Caco-2 (cell line): ENCODE measurements at regions not wholly inside any gene's neighbourhood (a gene's known extent, or its start where the extent isn't known, plus 50 kb on each side); places are given as distances from the start of the nearest gene placed in this dataset.
"Not testable (repeated sequence)": the region's sequence is repeated elsewhere in the genome, so short reads cannot be mapped to it uniquely, and the experiment has no call there.

Source experiments
- BruUV-seq: library from RNA; stranded (reverse); fragments of 400-500 nt; replicated peaks from 2 replicates; lab custom pipeline; 2021; lab: Mats Ljungman, UMichigan
- CTCF ChIA-PET: fragments of 300-600 bp; sonication (Branson Sonifier 250); formaldehyde crosslinking; loops from one replicate; lab custom pipeline; 2022; ENCODE audit warnings: antibody characterized with exemption; lab: Charles Lee
- POLR2A ChIA-PET: fragments of 300-600 bp; sonication (Branson Sonifier 250); formaldehyde crosslinking; loops from one replicate; lab custom pipeline; 2022; ENCODE audit warnings: antibody characterized with exemption; lab: Charles Lee
- DNase-seq, 2 experiments: peaks; one replicate each; pipeline versions ENCODE4 v3.0.0 to v3.0.0-alpha.2; 2020 to 2022
- H3K27me3 ChIP-seq: replicated peaks from 2 replicates; pipeline ENCODE4 v1.6.0; 2011; ENCODE audit warnings: low read length; ENCODE audit not compliant: control insufficient read depth, insufficient read depth
- H3K36me3 ChIP-seq: 2 replicates; pipeline ENCODE4 v1.5.1; 2011; ENCODE audit warnings: low read length; ENCODE audit not compliant: control insufficient read depth, insufficient read depth
- H3K4me1 ChIP-seq: fragments of 250-450 bp; sonication (Bioruptor Pico); 2 replicates; pipeline ENCODE4 v1.5.1; 2020; ENCODE audit warnings: mild to moderate bottlenecking
- H3K4me3 ChIP-seq: 2 replicates; pipeline ENCODE4 v1.5.1; 2011; ENCODE audit warnings: low read depth, mild to moderate bottlenecking, control low read depth, low read length
- H3K9me3 ChIP-seq: fragments of 250-450 bp; sonication (Bioruptor Pico); 2 replicates; pipeline ENCODE4 v1.5.1; 2020; ENCODE audit warnings: mild to moderate bottlenecking, moderate library complexity
- H3K27ac Mint-ChIP-seq: one replicate; pipeline ENCODE4 v1.8.0; 2022; ENCODE audit warnings: mixed read lengths; ENCODE audit not compliant: unreplicated experiment
- H3K27me3 Mint-ChIP-seq: one replicate; pipeline ENCODE4 v1.8.0; 2022; ENCODE audit warnings: mixed read lengths; ENCODE audit not compliant: insufficient read depth, unreplicated experiment
- H3K36me3 Mint-ChIP-seq: one replicate; pipeline ENCODE4 v1.8.0; 2022; ENCODE audit warnings: mild to moderate bottlenecking, mixed read lengths; ENCODE audit not compliant: insufficient read depth, unreplicated experiment
- H3K4me1 Mint-ChIP-seq: one replicate; pipeline ENCODE4 v1.8.0; 2022; ENCODE audit warnings: low read depth, mixed read lengths; ENCODE audit not compliant: unreplicated experiment
- H3K4me3 Mint-ChIP-seq: one replicate; pipeline ENCODE4 v1.8.0; 2022; ENCODE audit warnings: mild to moderate bottlenecking, moderate library complexity, mixed read lengths; ENCODE audit not compliant: unreplicated experiment
- H3K9me3 Mint-ChIP-seq: one replicate; pipeline ENCODE4 v1.8.0; 2022; ENCODE audit warnings: mixed read lengths; ENCODE audit not compliant: unreplicated experiment
- CTCF ChIP-seq, 2 experiments: fragments of 200-600 bp in 1 of 2; IDR thresholded peaks; 1 replicate in 1 of 2; 2 replicates in 1 of 2; pipeline versions ENCODE4 v1.5.1 to v1.8.0; 2011 to 2022; ENCODE audit warnings: antibody characterized with exemption in 1 of 2, control low read depth in 1 of 2, inconsistent platforms in 1 of 2, low read depth in 1 of 2, low read length in 1 of 2, mild to moderate bottlenecking in 1 of 2, moderate library complexity in 1 of 2; ENCODE audit not compliant: insufficient read depth in 1 of 2, severe bottlenecking in 1 of 2, unreplicated experiment in 1 of 2
- intact Hi-C: fragments of 100-400 bp; cut with micrococcal nuclease; formaldehyde crosslinking; loops from one replicate; pipeline ENCODE4 v1.10.0; 2022; ENCODE audit not compliant: unreplicated experiment

GRCh38 chr1:234851450-234852438 lies 241.8 kb upstream of the IRF2BP2 start:
- Histone ChIP-seq H3K4me3 (no peak overlapping the region), H3K36me3 (no peaks in the 10 kb centered on the region), H3K27me3 (no peaks in the 10 kb centered on the region), H3K4me1 (peaks cover 21% of the 10 kb centered on the region), H3K9me3 (no peaks in the 10 kb centered on the region)
- ChIA-PET CTCF (no interaction called here), POLR2A (interaction anchor here (1.1 kb wide), 1 partner anchor 209 kb away, joined by 15 read pairs; no protein-coding TSS in a partner anchor)
- DNase-seq = peak in 1 of 2 experiments; percentile 64
- no peaks in the 10 kb centered on the region for H3K9me3 Mint-ChIP-seq
- H3K4me1 Mint-ChIP-seq = peaks cover 13% of the 10 kb centered on the region
- BruUV-seq = no TSS peak
- no peak overlapping the region for H3K27ac Mint-ChIP-seq
- no peak overlapping the region for H3K4me3 Mint-ChIP-seq
- TF ChIP-seq CTCF (IDR thresholded peaks at IDR 0.05; ENCODE audit: insufficient read depth in 1 of 2, low read depth in 1 of 2, low read length in 1 of 2, severe bottlenecking in 1 of 2, unreplicated experiment in 1 of 2) = no peak
- no peaks in the 10 kb centered on the region for H3K36me3 Mint-ChIP-seq
- no peaks in the 10 kb centered on the region for H3K27me3 Mint-ChIP-seq
- intact Hi-C loops = no loop called here

- POLR2A ChIA-PET = no interaction called here
- Histone ChIP-seq H3K4me3 (no peak overlapping the region), H3K4me1 (peaks cover 21% of the 10 kb centered on the region), H3K27me3 (no peaks in the 10 kb centered on the region), H3K36me3 (no peaks in the 10 kb centered on the region), H3K9me3 (no peaks in the 10 kb centered on the region)
- intact Hi-C loops = no loop called here
- peaks cover 11% of the 10 kb centered on the region for H3K9me3 Mint-ChIP-seq
- no peak overlapping the region for H3K4me3 Mint-ChIP-seq
- H3K4me1 Mint-ChIP-seq = peaks cover 13% of the 10 kb centered on the region
- no peak overlapping the region for H3K27ac Mint-ChIP-seq
- TF ChIP-seq CTCF (IDR thresholded peaks at IDR 0.05; ENCODE audit: insufficient read depth in 1 of 2, low read depth in 1 of 2, low read length in 1 of 2, severe bottlenecking in 1 of 2, unreplicated experiment in 1 of 2) = no peak
- BruUV-seq = no TSS peak
- CTCF ChIA-PET = no interaction called here
- no peaks in the 10 kb centered on the region for H3K36me3 Mint-ChIP-seq
- H3K27me3 Mint-ChIP-seq = no peaks in the 10 kb centered on the region
- no peak for DNase-seq
Measured at GRCh38 chr1:234849832-234850231, 239.9 kb upstream of the IRF2BP2 start.

- no TSS peak for BruUV-seq
- POLR2A ChIA-PET = no interaction called here
Measured at GRCh38 chr1:234848972-234849649, 239.1 kb upstream of the IRF2BP2 start.

GRCh38 chr1:234846813-234847212 lies 236.8 kb upstream of the IRF2BP2 start:
- BruUV-seq, H3K27me3 ChIP-seq, H3K4me1 ChIP-seq, H3K27me3 Mint-ChIP-seq, H3K36me3 Mint-ChIP-seq, H3K4me1 Mint-ChIP-seq, H3K4me3 Mint-ChIP-seq, CTCF ChIA-PET, intact Hi-C loops, DNase-seq, H3K9me3 ChIP-seq, H3K27ac Mint-ChIP-seq, H3K4me3 ChIP-seq, POLR2A ChIA-PET, H3K36me3 ChIP-seq: not testable (repeated sequence)
- H3K9me3 Mint-ChIP-seq = peaks cover 11% of the 10 kb centered on the region

More at GRCh38 chr1:234848972-234849649, 239.1 kb upstream of the IRF2BP2 start:
- intact Hi-C loops = no loop called here
- H3K36me3 ChIP-seq = no peaks in the 10 kb centered on the region
- peaks cover 21% of the 10 kb centered on the region for H3K4me1 ChIP-seq
- no peak for DNase-seq
- H3K27me3 ChIP-seq = no peaks in the 10 kb centered on the region
- H3K9me3 Mint-ChIP-seq = peaks cover 11% of the 10 kb centered on the region
- no peak overlapping the region for H3K27ac Mint-ChIP-seq
- CTCF ChIA-PET = no interaction called here
- peaks cover 13% of the 10 kb centered on the region for H3K4me1 Mint-ChIP-seq
- no peaks in the 10 kb centered on the region for H3K36me3 Mint-ChIP-seq
- no peak overlapping the region for H3K4me3 Mint-ChIP-seq
- no peaks in the 10 kb centered on the region for H3K27me3 Mint-ChIP-seq
- TF ChIP-seq CTCF (IDR thresholded peaks at IDR 0.05; ENCODE audit: insufficient read depth in 1 of 2, low read depth in 1 of 2, low read length in 1 of 2, severe bottlenecking in 1 of 2, unreplicated experiment in 1 of 2) = no peak
- H3K4me3 ChIP-seq = no peak overlapping the region
- H3K9me3 ChIP-seq = no peaks in the 10 kb centered on the region
